SJCRH30 (cell line): ENCODE measurements at regions not wholly inside any gene's neighbourhood (a gene's known extent, or its start where the extent isn't known, plus 50 kb on each side); places are given as distances from the start of the nearest gene placed in this dataset.

ENCODE experiments used
- DNase-seq, 2 experiments: peaks; one replicate each; pipeline ENCODE4 v3.0.0-alpha.2; 2015 to 2020
- H3K27ac ChIP-seq: fragments of 250-450 bp; sonication (Bioruptor Pico); 2 replicates; pipeline ENCODE4 v1.5.1; 2020; ENCODE audit warnings: mild to moderate bottlenecking, moderate library complexity
- H3K27me3 ChIP-seq: fragments of 250-450 bp; sonication (Bioruptor Pico); 2 replicates; pipeline ENCODE4 v1.5.1; 2020; ENCODE audit warnings: mild to moderate bottlenecking, moderate library complexity
- H3K36me3 ChIP-seq: fragments of 250-450 bp; sonication (Bioruptor Pico); 2 replicates; pipeline ENCODE4 v1.5.1; 2020; ENCODE audit warnings: mild to moderate bottlenecking, moderate library complexity
- H3K4me1 ChIP-seq: fragments of 250-450 bp; sonication (Bioruptor Pico); 2 replicates; pipeline ENCODE4 v1.5.1; 2020; ENCODE audit warnings: mild to moderate bottlenecking, moderate library complexity
- H3K4me3 ChIP-seq: fragments of 250-450 bp; sonication (Bioruptor Pico); 2 replicates; pipeline ENCODE4 v1.5.1; 2020; ENCODE audit warnings: mild to moderate bottlenecking, moderate library complexity
- H3K9me3 ChIP-seq: fragments of 250-450 bp; sonication (Bioruptor Pico); replicated peaks from 2 replicates; pipeline ENCODE4 v1.5.1; 2020; ENCODE audit warnings: mild to moderate bottlenecking, moderate library complexity

- Histone ChIP-seq H3K4me3 (no peak overlapping the region), H3K27me3 (no peaks in the 10 kb centered on the region), H3K36me3 (no peaks in the 10 kb centered on the region), H3K9me3 (no peaks in the 10 kb centered on the region), H3K27ac (no peak overlapping the region), H3K4me1 (no peaks in the 10 kb centered on the region)
- DNase-seq, result no peak
These were observed 829.9 kb upstream of the PRMT6 start for GRCh38 chr1:106226550-106226949.

- DNase-seq, result no peak
- Histone ChIP-seq H3K4me3 (no peak overlapping the region), H3K36me3 (no peaks in the 10 kb centered on the region), H3K4me1 (no peaks in the 10 kb centered on the region), H3K9me3 (no peaks in the 10 kb centered on the region), H3K27me3 (no peaks in the 10 kb centered on the region), H3K27ac (no peak overlapping the region)
These were observed 824.3 kb upstream of the PRMT6 start for GRCh38 chr1:106232128-106232527.

GRCh38 chr1:106233511-106233910, 823.0 kb upstream of the PRMT6 start:
- Histone ChIP-seq H3K4me3 (no peak overlapping the region), H3K9me3 (no peaks in the 10 kb centered on the region), H3K36me3 (no peaks in the 10 kb centered on the region), H3K27me3 (no peaks in the 10 kb centered on the region), H3K4me1 (no peaks in the 10 kb centered on the region), H3K27ac (no peak overlapping the region)
- no peak for DNase-seq

- Histone ChIP-seq H3K27me3 (0 out of 2 replicates have a peak, but pooled peaks cover 5% of the 10 kb centered on the region), H3K27ac (no peak overlapping the region), H3K36me3 (no peaks in the 10 kb centered on the region), H3K4me1 (no peaks in the 10 kb centered on the region), H3K4me3 (no peak overlapping the region), H3K9me3 (no peaks in the 10 kb centered on the region)
- DNase-seq, result no peak
These were observed 807.1 kb upstream of the PRMT6 start for GRCh38 chr1:106249365-106249764.

GRCh38 chr1:106249810-106250209, 806.7 kb upstream of the PRMT6 start:
- H3K36me3 ChIP-seq, result no peaks in the 10 kb centered on the region
- no peak overlapping the region for H3K4me3 ChIP-seq
- no peaks in the 10 kb centered on the region for H3K4me1 ChIP-seq
- H3K9me3 ChIP-seq, result no peaks in the 10 kb centered on the region
- no peak for DNase-seq
- H3K27ac ChIP-seq, result no peak overlapping the region
- H3K27me3 ChIP-seq, result 0 out of 2 replicates have a peak, but pooled peaks cover 5% of the 10 kb centered on the region

GRCh38 chr1:106254748-106255147, 801.7 kb upstream of the PRMT6 start:
- H3K27ac ChIP-seq, result no peak overlapping the region
- no peaks in the 10 kb centered on the region for H3K4me1 ChIP-seq
- no peak overlapping the region for H3K4me3 ChIP-seq
- H3K27me3 ChIP-seq, result 0 out of 2 replicates have a peak, but pooled peaks cover 3% of the 10 kb centered on the region
- H3K36me3 ChIP-seq, result no peaks in the 10 kb centered on the region
- no peaks in the 10 kb centered on the region for H3K9me3 ChIP-seq
- DNase-seq, result no peak

GRCh38 chr1:106266786-106267185, 789.7 kb upstream of the PRMT6 start:
- H3K4me3 ChIP-seq, result no peak overlapping the region
- no peaks in the 10 kb centered on the region for H3K27me3 ChIP-seq
- no peaks in the 10 kb centered on the region for H3K9me3 ChIP-seq
- no peaks in the 10 kb centered on the region for H3K4me1 ChIP-seq
- no peaks in the 10 kb centered on the region for H3K36me3 ChIP-seq
- DNase-seq, result no peak
- H3K27ac ChIP-seq, result no peak overlapping the region

GRCh38 chr1:106268070-106268469, 788.4 kb upstream of the PRMT6 start:
- Histone ChIP-seq H3K9me3 (no peaks in the 10 kb centered on the region), H3K4me1 (no peaks in the 10 kb centered on the region), H3K27me3 (no peaks in the 10 kb centered on the region), H3K27ac (no peak overlapping the region), H3K36me3 (no peaks in the 10 kb centered on the region), H3K4me3 (no peak overlapping the region)
- DNase-seq, result peak; percentile 5 to 35

- DNase-seq, result no peak
- Histone ChIP-seq H3K4me1 (no peaks in the 10 kb centered on the region), H3K27me3 (no peaks in the 10 kb centered on the region), H3K4me3 (no peak overlapping the region), H3K9me3 (no peaks in the 10 kb centered on the region), H3K36me3 (no peaks in the 10 kb centered on the region), H3K27ac (no peak overlapping the region)
These were observed 779.6 kb upstream of the PRMT6 start for GRCh38 chr1:106276871-106277270.

- DNase-seq, result no peak
- Histone ChIP-seq H3K4me1 (no peaks in the 10 kb centered on the region), H3K9me3 (no peaks in the 10 kb centered on the region), H3K27ac (no peak overlapping the region), H3K4me3 (no peak overlapping the region), H3K36me3 (no peaks in the 10 kb centered on the region), H3K27me3 (no peaks in the 10 kb centered on the region)
These were observed 778.7 kb upstream of the PRMT6 start for GRCh38 chr1:106277786-106278185.

GRCh38 chr1:106278716-106279115, 777.8 kb upstream of the PRMT6 start:
- Histone ChIP-seq H3K4me3 (no peak overlapping the region), H3K27me3 (no peaks in the 10 kb centered on the region), H3K27ac (no peak overlapping the region), H3K9me3 (no peaks in the 10 kb centered on the region), H3K4me1 (no peaks in the 10 kb centered on the region), H3K36me3 (no peaks in the 10 kb centered on the region)
- DNase-seq, result no peak

GRCh38 chr1:106289265-106289928, 767.1 kb upstream of the PRMT6 start:
- no peak overlapping the region for H3K4me3 ChIP-seq
- no peak for DNase-seq
- no peak overlapping the region for H3K27ac ChIP-seq
- H3K4me1 ChIP-seq, result no peaks in the 10 kb centered on the region
- no peaks in the 10 kb centered on the region for H3K9me3 ChIP-seq
- no peaks in the 10 kb centered on the region for H3K36me3 ChIP-seq
- no peaks in the 10 kb centered on the region for H3K27me3 ChIP-seq

GRCh38 chr1:106290805-106291501, 765.5 kb upstream of the PRMT6 start:
- Histone ChIP-seq H3K27ac (no peak overlapping the region), H3K4me1 (no peaks in the 10 kb centered on the region), H3K36me3 (no peaks in the 10 kb centered on the region), H3K4me3 (no peak overlapping the region), H3K27me3 (no peaks in the 10 kb centered on the region), H3K9me3 (no peaks in the 10 kb centered on the region)
- no peak for DNase-seq

GRCh38 chr1:106292130-106292529, 764.3 kb upstream of the PRMT6 start:
- no peaks in the 10 kb centered on the region for H3K27me3 ChIP-seq
- H3K36me3 ChIP-seq, result no peaks in the 10 kb centered on the region
- no peaks in the 10 kb centered on the region for H3K9me3 ChIP-seq
- H3K27ac ChIP-seq, result no peak overlapping the region
- no peaks in the 10 kb centered on the region for H3K4me1 ChIP-seq
- no peak for DNase-seq
- no peak overlapping the region for H3K4me3 ChIP-seq

GRCh38 chr1:106296431-106296830, 760.0 kb upstream of the PRMT6 start:
- Histone ChIP-seq H3K9me3 (no peaks in the 10 kb centered on the region), H3K4me1 (no peaks in the 10 kb centered on the region), H3K4me3 (no peak overlapping the region), H3K27me3 (no peaks in the 10 kb centered on the region), H3K27ac (no peak overlapping the region), H3K36me3 (no peaks in the 10 kb centered on the region)
- no peak for DNase-seq

GRCh38 chr1:106304106-106304505, 752.4 kb upstream of the PRMT6 start:
- no peak for DNase-seq
- H3K9me3 ChIP-seq, result no peaks in the 10 kb centered on the region
- no peaks in the 10 kb centered on the region for H3K27me3 ChIP-seq
- H3K4me1 ChIP-seq, result no peaks in the 10 kb centered on the region
- H3K27ac ChIP-seq, result no peak overlapping the region
- H3K4me3 ChIP-seq, result no peak overlapping the region
- no peaks in the 10 kb centered on the region for H3K36me3 ChIP-seq
